HL-60 (cell line): ENCODE measurements at regions not wholly inside any gene's neighbourhood (a gene's known extent, or its start where the extent isn't known, plus 50 kb on each side); places are given as distances from the start of the nearest gene placed in this dataset.

Source experiments
- GABPA ChIP-seq: IDR thresholded peaks from 2 replicates; pipeline ENCODE4 v1.6.1; 2012; ENCODE audit warnings: low read depth
- POLR2AphosphoS5 ChIP-seq: IDR thresholded peaks from 2 replicates; pipeline ENCODE4 v1.6.1; 2012; ENCODE audit warnings: low read depth
- TF ChIP-seq, protein P1 (sequence below): IDR thresholded peaks from 2 replicates; pipeline ENCODE4 v1.6.1; 2012; ENCODE audit warnings: low read depth; ENCODE audit not compliant: insufficient replicate concordance
- TF ChIP-seq, protein P2 (sequence below): IDR thresholded peaks from one replicate; pipeline ENCODE4 v1.5.1; 2011; ENCODE audit warnings: low read length, control low read depth, inconsistent platforms; ENCODE audit not compliant: insufficient read depth

DNA sequence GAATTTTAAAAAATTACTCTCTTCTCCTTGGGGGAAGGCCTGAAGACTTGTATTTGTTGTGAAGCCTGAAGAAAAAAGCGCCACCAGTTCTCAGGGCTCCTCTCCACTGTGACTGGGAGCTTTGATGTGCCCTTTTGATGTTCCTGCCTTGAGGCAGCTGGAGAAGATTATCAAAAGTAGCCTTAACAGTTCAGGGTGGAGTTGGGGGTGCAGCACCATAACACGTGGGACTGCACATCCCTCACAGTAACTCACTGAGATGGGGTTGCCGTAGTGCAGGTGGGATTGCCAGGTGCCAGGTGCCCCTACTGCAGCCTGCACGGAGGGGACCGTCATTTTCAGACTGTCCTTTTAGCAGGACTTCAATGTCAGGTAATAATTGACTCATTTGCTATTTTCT is 474.1 kb downstream of the ETNK1 start:
- TF ChIP-seq, protein P1, sequence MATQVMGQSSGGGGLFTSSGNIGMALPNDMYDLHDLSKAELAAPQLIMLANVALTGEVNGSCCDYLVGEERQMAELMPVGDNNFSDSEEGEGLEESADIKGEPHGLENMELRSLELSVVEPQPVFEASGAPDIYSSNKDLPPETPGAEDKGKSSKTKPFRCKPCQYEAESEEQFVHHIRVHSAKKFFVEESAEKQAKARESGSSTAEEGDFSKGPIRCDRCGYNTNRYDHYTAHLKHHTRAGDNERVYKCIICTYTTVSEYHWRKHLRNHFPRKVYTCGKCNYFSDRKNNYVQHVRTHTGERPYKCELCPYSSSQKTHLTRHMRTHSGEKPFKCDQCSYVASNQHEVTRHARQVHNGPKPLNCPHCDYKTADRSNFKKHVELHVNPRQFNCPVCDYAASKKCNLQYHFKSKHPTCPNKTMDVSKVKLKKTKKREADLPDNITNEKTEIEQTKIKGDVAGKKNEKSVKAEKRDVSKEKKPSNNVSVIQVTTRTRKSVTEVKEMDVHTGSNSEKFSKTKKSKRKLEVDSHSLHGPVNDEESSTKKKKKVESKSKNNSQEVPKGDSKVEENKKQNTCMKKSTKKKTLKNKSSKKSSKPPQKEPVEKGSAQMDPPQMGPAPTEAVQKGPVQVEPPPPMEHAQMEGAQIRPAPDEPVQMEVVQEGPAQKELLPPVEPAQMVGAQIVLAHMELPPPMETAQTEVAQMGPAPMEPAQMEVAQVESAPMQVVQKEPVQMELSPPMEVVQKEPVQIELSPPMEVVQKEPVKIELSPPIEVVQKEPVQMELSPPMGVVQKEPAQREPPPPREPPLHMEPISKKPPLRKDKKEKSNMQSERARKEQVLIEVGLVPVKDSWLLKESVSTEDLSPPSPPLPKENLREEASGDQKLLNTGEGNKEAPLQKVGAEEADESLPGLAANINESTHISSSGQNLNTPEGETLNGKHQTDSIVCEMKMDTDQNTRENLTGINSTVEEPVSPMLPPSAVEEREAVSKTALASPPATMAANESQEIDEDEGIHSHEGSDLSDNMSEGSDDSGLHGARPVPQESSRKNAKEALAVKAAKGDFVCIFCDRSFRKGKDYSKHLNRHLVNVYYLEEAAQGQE = no peak
- no peak for TF ChIP-seq POLR2AphosphoS5
- TF ChIP-seq, protein P2, sequence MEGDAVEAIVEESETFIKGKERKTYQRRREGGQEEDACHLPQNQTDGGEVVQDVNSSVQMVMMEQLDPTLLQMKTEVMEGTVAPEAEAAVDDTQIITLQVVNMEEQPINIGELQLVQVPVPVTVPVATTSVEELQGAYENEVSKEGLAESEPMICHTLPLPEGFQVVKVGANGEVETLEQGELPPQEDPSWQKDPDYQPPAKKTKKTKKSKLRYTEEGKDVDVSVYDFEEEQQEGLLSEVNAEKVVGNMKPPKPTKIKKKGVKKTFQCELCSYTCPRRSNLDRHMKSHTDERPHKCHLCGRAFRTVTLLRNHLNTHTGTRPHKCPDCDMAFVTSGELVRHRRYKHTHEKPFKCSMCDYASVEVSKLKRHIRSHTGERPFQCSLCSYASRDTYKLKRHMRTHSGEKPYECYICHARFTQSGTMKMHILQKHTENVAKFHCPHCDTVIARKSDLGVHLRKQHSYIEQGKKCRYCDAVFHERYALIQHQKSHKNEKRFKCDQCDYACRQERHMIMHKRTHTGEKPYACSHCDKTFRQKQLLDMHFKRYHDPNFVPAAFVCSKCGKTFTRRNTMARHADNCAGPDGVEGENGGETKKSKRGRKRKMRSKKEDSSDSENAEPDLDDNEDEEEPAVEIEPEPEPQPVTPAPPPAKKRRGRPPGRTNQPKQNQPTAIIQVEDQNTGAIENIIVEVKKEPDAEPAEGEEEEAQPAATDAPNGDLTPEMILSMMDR = no peak
- TF ChIP-seq GABPA = no peak
